Coronary artery (tissue), 2 donors: ENCODE measurements at regions not wholly inside any gene's neighbourhood (a gene's known extent, or its start where the extent isn't known, plus 50 kb on each side); places are given as distances from the start of the nearest gene placed in this dataset.

Experiments used
- DNase-seq: peaks from one replicate; pipeline ENCODE4 v3.0.0-alpha.2; 2017; ENCODE audit warnings: low spot score
- H3K27ac ChIP-seq, 2 donors: fragments of 200-600 bp; sonication (generic); one replicate each; pipeline ENCODE4 v1.5.1; 2016 to 2019
- H3K4me3 ChIP-seq: fragments of 200-600 bp; sonication (generic); 2 replicates; pipeline ENCODE4 v1.5.1; 2016; ENCODE audit warnings: mild to moderate bottlenecking, moderate library complexity
- CTCF ChIP-seq: fragments of 200-600 bp; sonication (generic); IDR thresholded peaks from one replicate; pipeline ENCODE4 v1.5.1; 2019; ENCODE audit warnings: antibody characterized with exemption

GRCh38 chr3:36124118-36124796, 256.0 kb upstream of the STAC start:
- Histone ChIP-seq H3K4me3 (no peak overlapping the region), H3K27ac (no peak overlapping the region)
- TF ChIP-seq CTCF = no peak
- no peak for DNase-seq

- no peak overlapping the region for H3K4me3 ChIP-seq
- H3K27ac ChIP-seq = no peak overlapping the region
- TF ChIP-seq CTCF = no peak
- DNase-seq = no peak
Observed at GRCh38 chr3:36132214-36132613, 248.1 kb upstream of the STAC start.

- H3K4me3 ChIP-seq = no peak overlapping the region
- TF ChIP-seq CTCF = no peak
- H3K27ac ChIP-seq = no peak overlapping the region
- no peak for DNase-seq
Observed at GRCh38 chr3:36135863-36136262, 244.4 kb upstream of the STAC start.

GRCh38 chr3:36142746-36143145, 237.6 kb upstream of the STAC start:
- no peak for DNase-seq
- Histone ChIP-seq H3K27ac (no peak overlapping the region), H3K4me3 (no peak overlapping the region)
- no peak for TF ChIP-seq CTCF

GRCh38 chr3:36146404-36146803, 233.9 kb upstream of the STAC start:
- no peak for TF ChIP-seq CTCF
- no peak overlapping the region for H3K4me3 ChIP-seq
- no peak for DNase-seq
- H3K27ac ChIP-seq = no peak overlapping the region

- no peak for DNase-seq
- TF ChIP-seq CTCF = no peak
- Histone ChIP-seq H3K4me3 (no peak overlapping the region), H3K27ac (no peak overlapping the region)
Observed at GRCh38 chr3:36147934-36148558, 232.3 kb upstream of the STAC start.

GRCh38 chr3:36149447-36149865, 230.8 kb upstream of the STAC start:
- Histone ChIP-seq H3K27ac (no peak overlapping the region), H3K4me3 (no peak overlapping the region)
- no peak for TF ChIP-seq CTCF
- no peak for DNase-seq
